PC-3 (cell line): ENCODE measurements at regions not wholly inside any gene's neighbourhood (a gene's known extent, or its start where the extent isn't known, plus 50 kb on each side); places are given as distances from the start of the nearest gene placed in this dataset.

ENCODE experiments used
- ATAC-seq: fragments of 200-7000 bp; cut with Tn5 transposase; 2 replicates; pipeline ENCODE4 v1.9.1; 2020; ENCODE audit warnings: mild to moderate bottlenecking, moderate library complexity
- BruUV-seq: library from RNA; stranded (reverse); fragments of 400-500 nt; replicated peaks from 2 replicates; lab custom pipeline; 2021; lab: Mats Ljungman, UMichigan
- CTCF ChIA-PET: fragments of 300-600 bp; sonication (Branson Sonifier 250); formaldehyde crosslinking; loops from one replicate; lab custom pipeline; 2022; ENCODE audit warnings: antibody characterized with exemption; lab: Charles Lee
- POLR2A ChIA-PET: fragments of 300-600 bp; sonication (Branson Sonifier 250); formaldehyde crosslinking; loops from one replicate; lab custom pipeline; 2022; ENCODE audit warnings: antibody characterized with exemption; ENCODE audit not compliant: unreplicated experiment; lab: Charles Lee
- DNase-seq: peaks from one replicate; pipeline ENCODE4 v3.0.0-alpha.2; 2015
- H2AFZ ChIP-seq: fragments of 300-600 bp; sonication (generic); 2 replicates; pipeline ENCODE4 v1.6.0; 2016; ENCODE audit warnings: antibody characterized with exemption, low read length
- H3F3A ChIP-seq: fragments of 300-600 bp; sonication (generic); one replicate; pipeline ENCODE4 v1.6.0; 2017; ENCODE audit warnings: antibody characterized with exemption, low read length, control low read depth, mild to moderate bottlenecking; ENCODE audit not compliant: unreplicated experiment
- H3K27ac ChIP-seq: fragments of 300-600 bp; sonication (generic); 2 replicates; pipeline ENCODE4 v1.5.1; 2016; ENCODE audit warnings: mild to moderate bottlenecking, low read length
- H3K27me3 ChIP-seq: fragments of 300-600 bp; sonication (generic); 2 replicates; pipeline ENCODE4 v1.6.1; 2016; ENCODE audit warnings: low read length, mixed read lengths
- H3K36me3 ChIP-seq: fragments of 300-600 bp; sonication (generic); 2 replicates; pipeline ENCODE4 v1.6.1; 2016; ENCODE audit warnings: low read depth, mixed run types, low read length, mixed read lengths
- H3K4me1 ChIP-seq: fragments of 300-600 bp; sonication (generic); 2 replicates; pipeline ENCODE4 v1.5.1; 2016; ENCODE audit warnings: low read length; ENCODE audit not compliant: insufficient read depth
- H3K4me2 ChIP-seq: fragments of 300-600 bp; sonication (generic); 2 replicates; pipeline ENCODE4 v1.6.0; 2016; ENCODE audit warnings: low read length
- H3K4me3 ChIP-seq: fragments of 300-600 bp; sonication (generic); 2 replicates; pipeline ENCODE4 v1.5.1; 2016; ENCODE audit warnings: mild to moderate bottlenecking, low read length, mixed read lengths
- H3K79me2 ChIP-seq: fragments of 300-600 bp; sonication (generic); 2 replicates; pipeline ENCODE4 v1.6.1; 2017; ENCODE audit warnings: low read length, mixed read lengths
- H3K9ac ChIP-seq: fragments of 300-600 bp; sonication (generic); 2 replicates; pipeline ENCODE4 v1.6.0; 2016; ENCODE audit warnings: mild to moderate bottlenecking, low read length
- H3K9me2 ChIP-seq: fragments of 300-600 bp; sonication (generic); replicated peaks from 2 replicates; pipeline ENCODE4 v1.6.1; 2016; ENCODE audit warnings: mixed run types, low read length, mixed read lengths
- H3K9me3 ChIP-seq: fragments of 300-600 bp; sonication (generic); 2 replicates; pipeline ENCODE4 v1.6.1; 2016; ENCODE audit warnings: low read length, mixed read lengths
- H4K20me1 ChIP-seq: fragments of 300-600 bp; sonication (generic); 2 replicates; pipeline ENCODE4 v1.6.1; 2016; ENCODE audit warnings: low read length, mixed read lengths
- EZH2 ChIP-seq: fragments of 300-600 bp; sonication (generic); IDR thresholded peaks from one replicate; pipeline ENCODE4 v1.6.1; 2017; ENCODE audit warnings: antibody characterized with exemption, mild to moderate bottlenecking, low read length; ENCODE audit not compliant: unreplicated experiment
- EZH2phosphoT487 ChIP-seq: fragments of 300-600 bp; sonication (generic); IDR thresholded peaks from 2 replicates; pipeline ENCODE4 v1.6.1; 2018; ENCODE audit warnings: mild to moderate bottlenecking, antibody characterized with exemption, low read length, borderline replicate concordance
- intact Hi-C: fragments of 100-400 bp; cut with micrococcal nuclease; formaldehyde crosslinking; loops from 2 replicates; pipeline ENCODE4 v1.9.0; 2023
- TF ChIP-seq, protein P1 (sequence below): fragments of 300-600 bp; sonication (generic); conservative IDR thresholded peaks from 2 replicates; pipeline ENCODE4 v1.5.1; 2017; ENCODE audit warnings: antibody characterized with exemption, low read depth, mild to moderate bottlenecking, low read length

DNA sequence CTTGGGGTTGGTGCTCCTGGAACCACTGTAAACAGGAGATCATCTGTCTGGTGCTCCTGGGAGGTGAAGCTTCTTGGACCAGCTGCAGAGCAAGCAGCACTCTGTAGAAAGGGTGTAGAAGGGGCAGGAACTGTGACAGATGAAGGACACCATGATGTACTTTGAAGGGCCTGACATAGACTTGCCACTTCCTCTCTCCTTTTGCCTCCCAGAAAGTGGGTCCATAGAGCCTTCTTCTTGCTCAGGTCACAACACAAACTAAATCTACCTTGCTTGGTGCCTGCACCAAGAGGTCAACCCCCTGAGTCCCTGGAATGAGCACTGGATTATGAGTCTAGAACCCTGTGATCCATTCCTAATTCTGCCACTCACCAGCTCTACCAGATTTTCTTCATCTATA lies 176.1 kb upstream of the HES1 start:
- no peak for DNase-seq
- no peaks in the 10 kb centered on the region for H3F3A ChIP-seq
- H4K20me1 ChIP-seq: no peaks in the 10 kb centered on the region
- intact Hi-C loops: loop anchor here (2.0 kb wide), 2 partner anchors 31 to 119 kb away; no protein-coding TSS in a partner anchor
- 0 out of 2 replicates have a peak overlapping the region, but pooled peaks have one; percentile 8 for H3K4me2 ChIP-seq
- POLR2A ChIA-PET: interaction anchor here (0.6 to 1.2 kb wide), 2 partner anchors 112 to 130 kb away, joined by 4 read pairs; no protein-coding TSS in a partner anchor
- peak overlapping the region; percentile 15; the same call in 1 of the 2 replicates for H3K9ac ChIP-seq
- H3K4me3 ChIP-seq: no peak overlapping the region
- no peaks in the 10 kb centered on the region for H3K27me3 ChIP-seq
- TSS peak; percentile 97 for BruUV-seq
- TF ChIP-seq EZH2 (no peak), EZH2phosphoT487 (no peak)
- TF ChIP-seq, protein P1, sequence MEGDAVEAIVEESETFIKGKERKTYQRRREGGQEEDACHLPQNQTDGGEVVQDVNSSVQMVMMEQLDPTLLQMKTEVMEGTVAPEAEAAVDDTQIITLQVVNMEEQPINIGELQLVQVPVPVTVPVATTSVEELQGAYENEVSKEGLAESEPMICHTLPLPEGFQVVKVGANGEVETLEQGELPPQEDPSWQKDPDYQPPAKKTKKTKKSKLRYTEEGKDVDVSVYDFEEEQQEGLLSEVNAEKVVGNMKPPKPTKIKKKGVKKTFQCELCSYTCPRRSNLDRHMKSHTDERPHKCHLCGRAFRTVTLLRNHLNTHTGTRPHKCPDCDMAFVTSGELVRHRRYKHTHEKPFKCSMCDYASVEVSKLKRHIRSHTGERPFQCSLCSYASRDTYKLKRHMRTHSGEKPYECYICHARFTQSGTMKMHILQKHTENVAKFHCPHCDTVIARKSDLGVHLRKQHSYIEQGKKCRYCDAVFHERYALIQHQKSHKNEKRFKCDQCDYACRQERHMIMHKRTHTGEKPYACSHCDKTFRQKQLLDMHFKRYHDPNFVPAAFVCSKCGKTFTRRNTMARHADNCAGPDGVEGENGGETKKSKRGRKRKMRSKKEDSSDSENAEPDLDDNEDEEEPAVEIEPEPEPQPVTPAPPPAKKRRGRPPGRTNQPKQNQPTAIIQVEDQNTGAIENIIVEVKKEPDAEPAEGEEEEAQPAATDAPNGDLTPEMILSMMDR: no peak
- H3K79me2 ChIP-seq: no peaks in the 10 kb centered on the region
- peaks cover 11% of the 10 kb centered on the region for H3K4me1 ChIP-seq
- H3K36me3 ChIP-seq: no peaks in the 10 kb centered on the region
- CTCF ChIA-PET: no interaction called here
- H3K9me2 ChIP-seq: no peaks in the 10 kb centered on the region
- peak overlapping the region; percentile 55 for H3K27ac ChIP-seq
- peaks cover 6% of the 10 kb centered on the region for H3K9me3 ChIP-seq
- no peak for ATAC-seq
- no peak overlapping the region for H2AFZ ChIP-seq

DNA sequence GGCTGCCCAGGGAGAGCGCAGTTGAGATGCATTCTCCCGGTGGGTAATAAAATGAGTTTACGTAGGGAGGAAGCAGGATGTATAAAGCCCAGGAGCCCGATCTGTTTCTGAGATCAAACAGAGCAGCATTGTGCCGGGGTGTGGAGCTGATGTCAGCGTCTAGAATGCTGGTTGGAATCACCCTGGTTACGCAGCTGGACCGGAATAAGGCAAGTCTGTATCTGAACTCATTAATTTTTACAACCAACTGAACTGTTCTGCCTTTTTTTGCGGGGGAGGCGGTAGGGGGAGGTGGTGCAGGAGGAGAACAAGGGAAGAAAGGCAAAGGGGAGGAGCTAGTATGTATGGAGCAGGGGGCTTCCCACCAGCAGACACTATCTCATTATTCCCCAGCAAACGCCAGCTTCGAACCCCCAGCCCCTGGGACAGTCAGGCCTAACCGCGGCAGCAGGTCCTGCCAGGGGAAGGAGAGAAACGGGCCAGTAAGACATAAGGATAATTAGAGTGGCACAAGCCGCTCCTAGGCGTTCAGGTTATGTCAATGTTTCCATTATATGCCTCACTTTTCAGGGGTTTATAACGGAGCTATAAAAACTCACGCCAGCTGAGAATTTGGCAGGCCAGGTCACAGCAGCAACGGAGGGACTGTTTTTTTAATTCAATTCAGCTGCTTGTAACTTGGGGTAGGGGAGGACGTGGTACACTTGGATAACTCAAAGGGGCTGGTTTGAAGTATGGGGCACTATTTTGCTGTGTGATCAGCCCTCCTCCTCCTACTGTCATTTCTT lies 175.3 kb upstream of the HES1 start:
- Histone ChIP-seq H3K4me3 (no peak overlapping the region), H3F3A (no peaks in the 10 kb centered on the region), H3K27ac (peak overlapping the region; percentile 55), H3K4me2 (0 out of 2 replicates have a peak overlapping the region, but pooled peaks have one; percentile 24), H3K36me3 (no peaks in the 10 kb centered on the region), H3K9ac (no peak overlapping the region), H2AFZ (no peak overlapping the region), H4K20me1 (no peaks in the 10 kb centered on the region), H3K27me3 (no peaks in the 10 kb centered on the region), H3K9me2 (no peaks in the 10 kb centered on the region), H3K4me1 (peaks cover 11% of the 10 kb centered on the region), H3K79me2 (no peaks in the 10 kb centered on the region), H3K9me3 (no peaks in the 10 kb centered on the region)
- TF ChIP-seq EZH2 (no peak), EZH2phosphoT487 (no peak)
- TF ChIP-seq, protein P1: no peak
- ChIA-PET CTCF (no interaction called here), POLR2A (interaction anchor here (0.6 to 1.2 kb wide), 5 partner anchors 9 to 174 kb away, joined by 4 to 5 read pairs (median 4); no protein-coding TSS in a partner anchor)
- intact Hi-C loops: loop anchor here (2.0 kb wide), 2 partner anchors 32 to 120 kb away; no protein-coding TSS in a partner anchor
- BruUV-seq: TSS peak; percentile 61
- DNase-seq: peak; percentile 66
- peak; percentile 89 for ATAC-seq
